B cell (primary cell): ENCODE measurements at regions not wholly inside any gene's neighbourhood (a gene's known extent, or its start where the extent isn't known, plus 50 kb on each side); places are given as distances from the start of the nearest gene placed in this dataset.

Source experiments
- ATAC-seq: fragments of 200-7000 bp; cut with Tn5 transposase; one replicate; pipeline ENCODE4 v1.10.0; 2021; ENCODE audit warnings: low read depth, mild to moderate bottlenecking, moderate number of reproducible peaks, moderate library complexity
- CTCF ChIA-PET: fragments of 350-600 bp; sonication (Branson Sonifier 250); formaldehyde crosslinking; loops from one replicate; lab custom pipeline; 2021; ENCODE audit warnings: antibody characterized with exemption, inconsistent platforms; lab: Charles Lee
- POLR2A ChIA-PET: fragments of 350-600 bp; sonication (Branson Sonifier 250); formaldehyde crosslinking; loops from one replicate; lab custom pipeline; 2021; ENCODE audit warnings: antibody characterized with exemption; lab: Charles Lee
- DNase-seq: peaks from one replicate; pipeline ENCODE4 v3.0.0; 2013
- H2AFZ ChIP-seq: 2 replicates; pipeline ENCODE4 v1.6.1; 2012; ENCODE audit warnings: mild to moderate bottlenecking, low read depth, low read length; ENCODE audit not compliant: insufficient read depth, poor library complexity, severe bottlenecking
- H3K27ac ChIP-seq, 2 donors: 1 replicate in 1 of 2; 2 replicates in 1 of 2; pipeline ENCODE4 v1.5.1; 2012 to 2013; ENCODE audit warnings: low read length in 2 of 2, mild to moderate bottlenecking in 2 of 2, moderate library complexity in 1 of 2
- H3K27me3 ChIP-seq, 4 experiments: fragments of 200-600 bp in 1 of 4; sonication (generic) in 1 of 4; replicated peaks in 1 of 4; 1 replicate in 2 of 4; 2 replicates in 2 of 4; pipeline versions ENCODE4 v1.6.1 to v1.7.0; 2013 to 2016; ENCODE audit warnings: low read length in 3 of 4, mild to moderate bottlenecking in 2 of 4, mixed read lengths in 1 of 4, moderate library complexity in 1 of 4; ENCODE audit not compliant: insufficient read depth in 4 of 4, control insufficient read depth in 3 of 4; ENCODE audit errors: control extremely low read depth in 1 of 4
- H3K36me3 ChIP-seq, 2 experiments: replicated peaks in 1 of 2; 1 replicate in 1 of 2; 2 replicates in 1 of 2; pipeline versions ENCODE4 v1.6.1 to v1.7.1; 2013; ENCODE audit warnings: low read length in 1 of 2; ENCODE audit not compliant: insufficient read depth in 2 of 2, control insufficient read depth in 1 of 2; ENCODE audit errors: control extremely low read depth in 1 of 2, extremely low read depth in 1 of 2
- H3K4me1 ChIP-seq, 2 donors: fragments of 200-600 bp in 1 of 2; sonication (generic) in 1 of 2; 1 replicate in 1 of 2; 2 replicates in 1 of 2; pipeline versions ENCODE4 v1.5.1 to v1.6.1; 2013 to 2017; ENCODE audit warnings: low read length in 2 of 2; ENCODE audit not compliant: control insufficient read depth in 2 of 2, insufficient read depth in 2 of 2
- H3K4me2 ChIP-seq: replicated peaks from 2 replicates; pipeline ENCODE3; 2012; ENCODE audit warnings: mild to moderate bottlenecking, low read depth, low read length; ENCODE audit not compliant: poor library complexity, severe bottlenecking
- H3K4me3 ChIP-seq, 5 experiments: fragments of 200-600 bp in 1 of 5; sonication (generic) in 1 of 5; 1 replicate in 3 of 5; 2 replicates in 2 of 5; pipeline versions ENCODE4 v1.5.1 to v1.7.0; 2011 to 2016; ENCODE audit warnings: low read length in 4 of 5, mild to moderate bottlenecking in 4 of 5, low read depth in 2 of 5, control low read depth in 1 of 5, moderate library complexity in 1 of 5; ENCODE audit not compliant: insufficient read depth in 1 of 5; ENCODE audit errors: control extremely low read depth in 1 of 5, extremely low read depth in 1 of 5
- H3K79me2 ChIP-seq: fragments of 200-600 bp; sonication (generic); one replicate; pipeline ENCODE4 v1.6.0; 2016; ENCODE audit warnings: low read length; ENCODE audit not compliant: control insufficient read depth, insufficient read depth
- H3K9ac ChIP-seq: fragments of 200-600 bp; sonication (generic); 2 replicates; pipeline ENCODE4 v1.6.1; 2017; ENCODE audit warnings: mild to moderate bottlenecking, low read length, moderate library complexity
- H3K9me3 ChIP-seq, 3 donors: one replicate each; pipeline versions ENCODE4 v1.6.1 to v1.7.1; 2013; ENCODE audit warnings: low read length in 2 of 3; ENCODE audit not compliant: control insufficient read depth in 2 of 3, insufficient read depth in 1 of 3; ENCODE audit errors: control extremely low read depth in 1 of 3
- H4K20me1 ChIP-seq: 2 replicates; pipeline ENCODE4 v1.6.0; 2012; ENCODE audit warnings: mild to moderate bottlenecking, low read length; ENCODE audit not compliant: insufficient read depth, control insufficient read depth, poor library complexity, severe bottlenecking
- H3K27ac Mint-ChIP-seq: one replicate; pipeline ENCODE4 v1.8.0; 2021; ENCODE audit warnings: mixed read lengths
- H3K27me3 Mint-ChIP-seq: one replicate; pipeline ENCODE4 v1.8.0; 2021; ENCODE audit warnings: mixed read lengths
- H3K4me1 Mint-ChIP-seq: one replicate; pipeline ENCODE4 v1.8.0; 2021; ENCODE audit warnings: mixed read lengths
- H3K4me3 Mint-ChIP-seq: one replicate; pipeline ENCODE4 v1.8.0; 2021; ENCODE audit warnings: mixed read lengths
- H3K9me3 Mint-ChIP-seq: one replicate; pipeline ENCODE4 v1.8.0; 2022; ENCODE audit warnings: mixed read lengths; ENCODE audit not compliant: insufficient read depth
- CTCF ChIP-seq: fragments of 200-600 bp; IDR thresholded peaks from one replicate; pipeline ENCODE4 v1.8.0; 2022; ENCODE audit warnings: antibody characterized with exemption, mild to moderate bottlenecking
- EZH2 ChIP-seq: IDR thresholded peaks from 2 replicates; pipeline ENCODE4 v1.6.1; 2012; ENCODE audit warnings: borderline replicate concordance, low read depth, mild to moderate bottlenecking, moderate library complexity, low read length; ENCODE audit not compliant: insufficient read depth, poor library complexity, severe bottlenecking
- WGBS: methylation state at CpG from one replicate; pipeline ENCODE4 v1.1.5; 2013; ENCODE audit warnings: missing lambda C conversion rate; ENCODE audit not compliant: insufficient coverage; 5-methylcytosine and 5-hydroxymethylcytosine counted together
- intact Hi-C: fragments of 100-400 bp; cut with micrococcal nuclease; formaldehyde crosslinking; loops from one replicate; pipeline ENCODE4 v1.10.0; 2022

DNA sequence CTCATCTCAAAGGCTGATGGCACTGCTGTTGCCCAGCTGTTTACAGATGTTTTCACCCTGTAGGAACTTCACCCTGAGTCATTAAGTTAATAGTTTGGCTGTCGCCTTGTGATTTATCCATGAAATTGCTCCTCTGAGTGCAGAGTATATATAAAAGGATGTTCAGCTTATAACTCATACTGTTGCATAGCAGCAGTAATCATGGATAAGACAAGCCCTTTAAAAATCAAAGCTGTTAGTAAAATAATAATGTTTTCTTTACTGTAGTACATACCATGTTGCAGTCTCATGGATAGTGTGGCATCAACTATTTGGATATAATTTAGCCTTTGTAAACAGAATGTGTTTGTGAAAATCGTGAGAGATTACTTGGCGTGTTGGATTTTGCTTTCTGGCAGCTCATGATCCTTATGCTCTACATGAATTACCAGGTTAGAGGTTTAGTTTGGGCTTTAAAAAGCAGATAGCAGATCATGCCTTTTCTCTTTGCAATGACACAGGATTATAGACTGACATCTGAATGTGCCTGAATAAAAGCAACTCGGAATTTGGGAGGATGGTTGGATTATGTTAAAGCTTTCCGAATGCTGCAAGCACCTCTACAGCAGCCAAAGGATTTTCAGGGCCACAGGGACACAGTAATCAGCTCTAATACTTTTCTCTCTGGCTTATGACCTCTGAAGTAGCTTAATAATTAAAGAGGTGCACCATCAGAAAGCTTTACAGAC, 279.7 kb upstream of the ATP2B1 start:
- peaks cover 12 to 21% of the 10 kb centered on the region in 2 donors for H3K4me1 ChIP-seq
- H3K27ac ChIP-seq = no peak overlapping the region
- Mint-ChIP-seq H3K4me1 (peaks cover 29% of the 10 kb centered on the region), H3K4me3 (no peak overlapping the region), H3K27ac (no peak overlapping the region), H3K9me3 (no peaks in the 10 kb centered on the region), H3K27me3 (no peaks in the 10 kb centered on the region)
- H3K4me3 ChIP-seq = no peak overlapping the region
- no peaks in the 10 kb centered on the region for H3K79me2 ChIP-seq
- no peaks in the 10 kb centered on the region for H4K20me1 ChIP-seq
- WGBS = 97% methylated on average over 5 of the region's 5 CpGs
- H3K27me3 ChIP-seq = no peaks in the 10 kb centered on the region
- no peak overlapping the region for H2AFZ ChIP-seq
- H3K36me3 ChIP-seq = no peaks in the 10 kb centered on the region
- TF ChIP-seq EZH2 = no peak
- TF ChIP-seq CTCF = no peak
- ATAC-seq (no peak), DNase-seq (no peak)
- intact Hi-C loops = no loop called here
- ChIA-PET CTCF (interaction anchor here (1.2 kb wide), 1 partner anchor 13 kb away, joined by 3 read pairs; no protein-coding TSS in a partner anchor), POLR2A (no interaction called here)
- H3K4me2 ChIP-seq = no peak overlapping the region
- no peak overlapping the region for H3K9ac ChIP-seq
- H3K9me3 ChIP-seq = no peaks in the 10 kb centered on the region

- H3K9me3 ChIP-seq = no peaks in the 10 kb centered on the region
- TF ChIP-seq CTCF (no peak), EZH2 (no peak)
- no peaks in the 10 kb centered on the region for H3K36me3 ChIP-seq
- Mint-ChIP-seq H3K27me3 (no peaks in the 10 kb centered on the region), H3K9me3 (no peaks in the 10 kb centered on the region), H3K4me1 (peaks cover 6% of the 10 kb centered on the region), H3K4me3 (no peak overlapping the region), H3K27ac (no peak overlapping the region)
- H3K4me1 ChIP-seq = no peaks in the 10 kb centered on the region
- no peaks in the 10 kb centered on the region for H3K79me2 ChIP-seq
- DNase-seq = no peak
- ATAC-seq = no peak
- ChIA-PET POLR2A (no interaction called here), CTCF (interaction anchor here (0.9 to 2.0 kb wide), 4 partner anchors 12 to 29 kb away, joined by 3 to 6 read pairs (median 4); no protein-coding TSS in a partner anchor)
- H4K20me1 ChIP-seq = no peaks in the 10 kb centered on the region
- H3K4me3 ChIP-seq = no peak overlapping the region
- no peak overlapping the region for H3K9ac ChIP-seq
- no peak overlapping the region for H3K27ac ChIP-seq
- H2AFZ ChIP-seq = no peak overlapping the region
- H3K4me2 ChIP-seq = no peak overlapping the region
- intact Hi-C loops = no loop called here
- no CpG with 5 or more reads among the region's 1 CpG for WGBS
- H3K27me3 ChIP-seq = no peaks in the 10 kb centered on the region
Measured at GRCh38 chr12:89985935-89986334, 277.3 kb upstream of the ATP2B1 start.
